ENCODE measurements at regions not wholly inside any gene's neighbourhood (a gene's known extent, or its start where the extent isn't known, plus 50 kb on each side); places are given as distances from the start of the nearest gene placed in this dataset.
"Not testable (repeated sequence)": the region's sequence is repeated elsewhere in the genome, so short reads cannot be mapped to it uniquely, and the experiment has no call there.

DNA sequence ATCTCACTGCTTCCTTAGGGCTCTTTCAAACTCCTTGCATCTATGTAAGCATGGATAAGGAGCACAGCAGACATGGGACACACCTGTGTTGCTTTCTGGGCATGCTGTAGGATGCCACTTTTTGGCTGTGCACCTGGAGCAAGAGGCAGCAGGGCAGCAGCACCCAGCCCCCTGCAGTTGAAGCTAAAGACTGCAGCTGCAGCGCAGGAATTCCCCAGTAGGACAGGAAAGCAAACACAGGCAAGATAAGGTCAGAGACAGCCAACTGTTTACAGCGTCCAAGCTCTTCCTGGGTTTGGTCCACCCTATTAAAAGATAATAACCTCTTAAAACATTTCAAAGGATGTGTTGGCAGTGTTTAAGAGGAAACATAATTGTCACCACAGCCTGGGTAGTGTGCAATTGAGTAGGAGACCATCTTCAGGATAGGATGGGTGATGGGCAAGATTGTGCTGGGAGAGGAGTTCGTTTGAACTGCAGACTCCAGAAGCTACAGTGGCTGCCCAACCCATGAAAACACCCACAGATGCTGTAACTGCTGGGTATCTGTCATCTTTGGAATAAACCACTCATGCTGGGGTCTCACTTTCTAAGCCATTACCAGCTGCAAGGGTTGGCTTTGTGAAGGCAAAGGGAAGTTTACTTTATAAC, 242.3 kb upstream of the PLGLB1 start:
- not testable (repeated sequence) for DNase-seq (ENCODE audit: low read depth)

DNA sequence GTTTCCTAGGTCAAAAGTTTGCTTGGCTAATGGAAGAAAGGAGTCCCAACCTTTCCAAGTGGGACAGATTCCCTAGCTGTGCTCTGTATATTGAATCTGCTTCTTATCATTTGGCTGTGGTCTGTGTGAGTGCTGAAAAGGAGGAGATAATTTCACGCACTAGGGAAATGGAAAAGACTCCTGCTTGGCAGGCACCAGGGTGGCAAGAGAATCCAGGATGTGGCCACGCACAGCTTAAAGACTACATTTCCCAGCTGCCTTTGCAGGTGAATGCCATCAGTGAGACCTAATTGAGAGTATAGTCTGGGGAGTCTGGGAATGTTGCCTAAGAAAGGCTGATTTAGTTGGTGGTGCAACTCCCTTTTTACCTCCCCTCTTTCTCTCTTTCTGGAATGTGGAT, 253.5 kb upstream of the PLGLB1 start:
- DNase-seq (ENCODE audit: low read depth): not testable (repeated sequence)

DNA sequence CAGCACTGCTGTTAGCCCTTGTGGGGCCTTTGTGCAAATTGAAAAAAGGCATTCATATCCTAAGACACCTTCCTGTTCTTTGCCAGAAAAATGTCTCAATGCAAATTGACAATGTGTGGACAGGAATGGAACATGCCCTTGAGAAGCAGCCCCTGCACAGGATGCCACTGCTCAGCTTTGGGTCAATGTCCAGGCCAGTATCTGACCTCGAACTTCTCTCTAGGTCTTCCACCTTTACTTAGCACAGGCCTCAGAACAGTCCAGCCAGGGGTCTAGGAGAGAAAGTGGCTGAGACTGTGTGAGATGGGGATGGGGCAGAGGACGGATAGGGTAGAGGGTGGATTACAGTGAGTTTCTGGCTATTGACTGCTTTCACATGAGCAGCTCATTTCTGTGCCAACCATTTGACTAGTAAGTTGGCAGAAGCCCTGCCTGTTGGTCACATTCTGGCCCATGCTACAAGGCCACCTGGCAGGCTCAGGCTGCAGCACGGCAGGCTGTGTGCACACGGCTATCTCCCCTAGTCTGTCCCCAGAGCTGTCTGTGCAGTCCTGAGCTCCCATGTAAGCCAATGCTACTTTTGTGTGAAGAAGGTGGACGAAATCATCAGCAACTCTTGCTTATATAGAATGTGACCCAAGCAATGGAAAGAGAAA, 254.5 kb upstream of the PLGLB1 start:
- DNase-seq (ENCODE audit: low read depth): not testable (repeated sequence)

DNA sequence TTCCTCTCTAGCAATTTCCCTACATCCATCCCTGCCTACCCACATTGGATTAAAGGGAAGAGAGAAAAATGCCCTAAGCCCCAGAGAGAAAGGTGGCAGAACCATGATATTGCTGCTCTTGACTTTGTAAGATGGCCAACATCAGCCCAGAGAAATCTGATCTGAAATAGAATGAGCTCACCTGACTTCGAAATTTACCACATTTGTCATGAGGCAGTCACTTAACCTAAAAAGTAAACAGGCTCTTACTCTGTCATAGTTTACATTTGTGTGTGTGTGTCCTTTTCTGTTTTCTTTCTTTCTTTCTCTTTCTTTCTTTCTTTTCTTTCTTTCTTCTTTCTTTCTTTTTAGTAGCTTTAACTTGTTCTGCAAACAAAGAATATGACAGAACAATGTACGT, 255.0 kb upstream of the PLGLB1 start:
- DNase-seq (ENCODE audit: low read depth): not testable (repeated sequence)

DNA sequence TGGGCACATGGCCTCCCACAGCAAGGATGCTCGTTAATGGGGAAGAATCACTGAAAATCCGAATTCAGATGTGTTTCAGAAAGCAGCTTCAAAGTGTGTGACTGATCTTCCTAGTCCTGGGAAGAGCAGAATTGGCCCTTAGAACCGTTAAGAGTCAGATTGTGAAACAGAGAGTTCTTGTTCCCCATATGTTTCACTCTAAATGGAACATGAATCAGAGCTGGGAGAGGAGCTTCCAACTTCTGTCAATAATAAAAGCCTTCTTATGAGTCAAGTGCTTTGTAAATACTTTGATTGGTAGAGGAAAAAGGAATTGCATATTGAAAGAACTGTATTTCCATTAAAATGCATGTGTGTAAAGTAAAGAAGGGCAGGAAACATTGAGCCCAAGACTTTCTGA, 256.1 kb upstream of the PLGLB1 start:
- not testable (repeated sequence) for DNase-seq (ENCODE audit: low read depth)

DNA sequence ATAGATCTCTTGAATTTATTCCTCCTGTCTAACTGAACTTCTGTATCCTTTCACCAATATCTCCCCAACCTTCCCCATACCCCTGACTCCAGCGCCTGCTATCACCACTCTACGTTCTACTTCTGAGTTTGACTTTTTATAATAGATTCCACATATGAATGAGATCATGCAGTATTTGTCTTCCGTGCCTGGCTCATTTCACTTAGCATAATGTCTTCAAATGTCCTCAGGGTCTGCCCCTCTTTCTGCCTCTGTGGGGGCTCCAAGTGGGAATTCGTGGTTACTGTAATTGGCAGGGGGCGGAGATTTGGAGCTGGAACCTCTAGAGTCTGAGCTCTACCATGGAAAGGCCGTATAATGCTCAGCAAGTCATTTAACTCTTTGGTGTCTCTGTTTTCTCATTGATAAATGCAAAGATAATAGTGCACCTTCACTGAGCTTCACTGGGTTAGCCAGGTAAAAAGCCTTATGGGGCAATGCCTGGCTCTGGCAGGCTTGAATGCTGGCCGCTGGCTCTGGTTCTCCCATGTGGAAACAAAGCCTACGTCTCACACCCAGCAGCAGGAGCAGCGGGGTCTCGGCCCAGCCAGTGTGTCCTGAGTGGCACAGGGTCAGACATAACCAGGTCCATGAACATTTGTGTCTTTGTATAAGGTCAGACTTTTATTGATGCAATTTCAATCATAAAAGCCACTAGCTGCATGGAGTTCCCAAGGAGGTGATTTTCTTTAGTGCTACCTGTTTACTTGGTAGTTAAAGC, 259.1 kb upstream of the PLGLB1 start:
- DNase-seq (ENCODE audit: low read depth): not testable (repeated sequence)

DNA sequence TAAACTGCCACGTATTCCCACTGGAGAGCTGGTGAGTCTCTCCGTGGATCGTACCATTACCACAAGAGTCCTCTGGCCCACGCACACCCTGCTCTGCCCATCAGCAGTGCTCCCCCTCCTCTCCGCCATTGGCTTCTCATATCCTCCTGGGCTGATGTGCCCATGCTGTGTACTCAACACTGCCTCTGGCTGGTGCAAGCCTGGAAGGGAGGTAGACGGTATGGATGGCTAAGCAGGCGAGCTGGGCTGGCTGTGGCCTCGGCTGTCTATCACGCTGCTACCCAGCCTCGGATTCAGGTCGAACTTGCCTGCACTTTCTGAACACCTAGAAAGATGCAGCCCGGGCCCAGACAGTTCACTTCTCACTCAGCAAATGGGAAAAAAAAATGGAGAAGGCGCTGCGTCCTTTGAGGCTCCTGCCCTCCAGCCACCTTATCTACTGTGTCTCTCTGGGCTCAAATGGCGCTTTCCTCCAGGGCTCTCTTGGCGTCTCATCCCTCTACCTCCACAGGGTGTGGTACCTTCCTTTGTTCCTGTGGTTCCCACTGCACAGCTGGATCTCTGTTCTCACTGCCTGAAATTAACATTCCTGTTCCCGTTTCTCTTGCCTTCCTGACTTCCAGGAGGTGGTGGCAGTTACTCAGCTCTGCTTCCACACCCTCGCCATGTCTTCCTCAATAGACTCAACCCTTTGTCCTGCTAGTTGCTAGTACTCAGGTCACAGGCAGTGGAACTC, 262.3 kb upstream of the PLGLB1 start:
- DNase-seq (ENCODE audit: low read depth): not testable (repeated sequence)

DNA sequence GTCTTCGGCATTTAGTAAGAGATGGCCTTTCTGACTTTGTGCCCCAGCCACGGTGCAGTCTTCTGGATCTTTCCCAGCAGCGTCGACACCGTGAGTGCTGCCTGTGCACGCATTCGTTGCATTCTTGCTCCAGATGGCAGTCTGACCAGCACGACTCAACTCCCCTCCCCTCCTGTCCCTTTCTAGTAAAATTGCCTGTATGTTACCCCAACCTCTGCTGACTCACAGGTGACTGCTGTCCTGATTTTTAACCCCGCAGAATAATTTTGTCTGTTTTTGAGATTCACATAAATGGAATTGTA, 262.8 kb upstream of the PLGLB1 start:
- DNase-seq (ENCODE audit: low read depth): not testable (repeated sequence)

DNA sequence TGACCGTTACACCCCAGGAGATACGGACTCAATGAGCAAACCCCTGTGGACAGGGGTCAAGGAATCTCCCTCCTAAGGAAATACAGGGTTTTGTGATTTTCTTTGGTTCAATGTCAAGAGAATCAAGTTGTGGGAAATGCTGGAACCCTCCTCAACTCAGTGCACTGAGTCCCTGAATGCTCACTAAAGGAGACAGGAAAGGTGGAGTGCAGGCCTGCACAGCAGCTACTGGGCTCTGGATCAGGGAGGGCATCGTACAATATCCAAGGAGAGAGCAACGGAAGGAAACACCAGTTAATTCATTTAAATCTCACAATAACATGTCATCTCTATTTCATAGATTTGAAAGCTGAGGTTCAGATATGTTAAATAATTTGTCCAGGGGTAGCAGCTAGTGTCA, 263.5 kb upstream of the PLGLB1 start:
- DNase-seq (ENCODE audit: low read depth): not testable (repeated sequence)

DNA sequence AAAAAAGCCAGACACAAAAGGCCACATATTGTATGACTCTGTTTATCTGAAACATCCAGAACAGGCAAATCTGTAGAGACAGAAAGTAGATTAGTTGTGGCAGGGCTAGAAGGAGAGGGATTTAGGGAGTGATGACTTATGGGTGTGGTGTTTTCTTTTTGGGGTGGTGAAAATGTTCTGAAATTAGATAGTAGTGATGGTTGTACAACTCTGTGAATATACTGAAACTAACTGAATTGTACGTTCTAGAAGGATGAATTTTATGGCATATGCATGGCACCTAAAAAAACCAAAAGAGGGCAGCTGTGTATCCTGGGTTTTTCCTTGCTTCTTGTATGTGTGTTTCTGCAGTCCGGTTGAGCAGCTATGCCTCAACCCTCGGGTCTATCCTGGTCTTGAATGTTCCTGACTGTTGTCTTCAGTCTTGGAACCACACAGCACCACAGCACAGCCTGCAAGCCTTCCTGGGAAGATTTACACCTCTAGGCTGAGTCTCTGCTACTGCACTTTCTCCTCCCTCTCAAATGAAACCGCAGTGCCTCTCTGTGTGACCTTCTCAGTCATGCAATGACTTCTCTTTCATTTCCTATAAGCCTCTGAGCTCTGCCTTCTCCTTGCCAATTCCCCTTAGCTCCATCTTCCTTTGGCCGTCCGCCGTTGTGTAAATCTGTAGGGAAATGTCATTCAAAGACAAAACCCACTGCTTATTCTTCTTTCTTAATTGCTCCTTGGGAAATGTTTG, 269.1 kb upstream of the PLGLB1 start:
- DNase-seq (ENCODE audit: low read depth): not testable (repeated sequence)

DNA sequence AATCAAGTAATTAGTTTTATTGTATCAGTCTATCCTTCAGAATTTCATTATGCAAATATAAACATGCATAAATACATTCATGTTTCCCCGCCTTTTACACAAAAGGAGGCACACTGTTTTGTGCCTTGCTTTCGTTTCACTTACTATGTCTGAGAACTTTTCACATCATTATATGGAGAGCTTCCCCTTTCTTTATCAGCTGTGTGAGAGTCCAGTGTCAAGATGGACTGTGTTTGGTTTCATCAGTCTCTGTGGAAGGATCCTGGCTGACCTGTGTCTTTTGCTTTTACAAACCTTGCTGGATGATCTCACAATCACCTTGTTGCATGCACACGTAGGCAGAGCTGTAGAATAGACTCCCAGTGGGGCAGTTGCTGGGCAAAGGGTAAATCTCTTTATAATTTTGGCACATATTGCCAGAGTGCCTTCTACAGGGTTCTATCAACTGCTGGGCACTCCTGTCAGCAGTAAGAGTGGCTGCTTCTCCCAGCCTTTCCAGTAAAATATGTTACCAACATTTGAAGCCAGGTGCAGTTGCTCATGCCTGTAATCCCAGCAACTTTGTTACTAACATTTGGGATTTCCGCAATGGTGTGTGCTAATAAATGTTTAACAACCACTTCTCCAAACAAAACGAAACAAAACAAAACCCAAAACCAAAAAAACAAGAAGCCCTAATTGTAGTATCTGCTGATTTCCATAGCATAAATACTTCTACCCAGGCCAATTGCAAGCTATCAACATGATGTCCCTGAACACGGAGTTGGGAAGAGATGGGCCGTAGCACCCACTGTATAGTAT, 270.0 kb upstream of the PLGLB1 start:
- DNase-seq (ENCODE audit: low read depth): not testable (repeated sequence)

DNA sequence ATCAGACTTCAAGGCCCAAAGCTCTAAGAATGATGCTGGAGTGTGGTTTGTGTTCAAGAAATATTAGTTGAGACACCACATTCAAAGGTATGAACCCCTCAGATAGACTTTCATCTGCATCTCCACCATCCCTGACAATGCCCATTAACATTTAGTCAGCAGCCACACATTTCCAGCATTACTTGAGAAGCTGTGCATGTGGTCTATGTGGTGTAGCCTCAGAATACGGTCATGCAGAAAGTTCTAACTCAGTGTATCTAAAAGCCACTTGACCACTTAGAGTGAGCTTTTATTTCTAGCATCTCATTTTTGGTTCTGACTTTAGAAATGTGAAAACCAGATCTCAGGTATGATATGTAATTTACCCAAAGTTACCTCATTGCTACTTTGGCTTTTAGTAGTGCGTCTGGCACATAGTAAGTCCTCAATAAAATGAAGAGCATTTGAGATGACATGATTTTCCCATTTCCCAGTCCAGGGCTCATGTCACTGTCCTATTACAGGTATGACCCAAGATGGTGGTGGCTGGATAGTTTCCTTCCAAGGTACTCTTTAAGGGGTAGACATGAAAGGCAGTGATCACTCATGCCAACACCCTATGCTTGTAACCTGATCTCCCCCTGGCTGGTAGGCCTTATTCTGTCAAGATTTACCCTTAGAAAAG, 272.4 kb upstream of the PLGLB1 start:
- DNase-seq (ENCODE audit: low read depth): not testable (repeated sequence)

DNA sequence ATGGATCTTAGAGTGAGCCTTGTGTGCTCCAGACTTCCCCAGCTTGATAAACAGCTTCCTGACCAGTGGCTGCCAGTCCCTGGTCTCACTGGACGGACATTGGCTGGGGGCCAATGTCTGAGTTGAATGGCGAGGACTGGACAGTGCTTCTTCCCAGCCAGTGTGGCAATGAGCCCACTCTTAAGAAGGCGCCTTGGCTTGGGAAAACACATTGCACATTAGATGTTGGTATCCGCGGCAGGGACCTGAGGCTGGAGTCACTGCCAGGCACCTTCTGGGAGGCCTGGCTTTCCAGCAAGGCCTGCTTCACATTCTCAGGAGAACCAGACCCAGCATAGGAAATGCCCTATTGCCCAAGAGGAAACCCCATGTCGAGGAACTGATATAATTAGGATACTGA, 273.5 kb upstream of the PLGLB1 start:
- DNase-seq (ENCODE audit: low read depth): not testable (repeated sequence)

DNA sequence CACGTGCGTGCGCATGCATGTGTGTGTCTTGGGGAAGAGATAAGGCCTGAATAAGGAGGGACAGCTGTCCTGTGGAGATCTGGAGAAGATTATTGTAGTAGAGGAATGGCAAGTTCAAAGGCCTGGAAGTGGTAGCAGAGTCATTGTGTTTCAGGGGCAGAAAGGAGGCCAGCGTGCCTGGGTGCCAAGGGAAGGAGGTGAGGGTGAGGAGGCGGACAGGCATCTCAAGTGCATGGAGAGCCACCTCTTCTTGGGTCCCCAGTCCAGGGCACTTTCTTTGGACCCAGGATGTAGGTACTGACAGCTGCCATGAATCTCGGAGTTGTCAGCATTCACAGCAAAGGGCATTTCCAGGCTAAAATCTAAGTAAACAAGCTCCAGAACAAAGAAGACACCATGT, 279.7 kb upstream of the PLGLB1 start:
- not testable (repeated sequence) for DNase-seq (ENCODE audit: low read depth)

DNA sequence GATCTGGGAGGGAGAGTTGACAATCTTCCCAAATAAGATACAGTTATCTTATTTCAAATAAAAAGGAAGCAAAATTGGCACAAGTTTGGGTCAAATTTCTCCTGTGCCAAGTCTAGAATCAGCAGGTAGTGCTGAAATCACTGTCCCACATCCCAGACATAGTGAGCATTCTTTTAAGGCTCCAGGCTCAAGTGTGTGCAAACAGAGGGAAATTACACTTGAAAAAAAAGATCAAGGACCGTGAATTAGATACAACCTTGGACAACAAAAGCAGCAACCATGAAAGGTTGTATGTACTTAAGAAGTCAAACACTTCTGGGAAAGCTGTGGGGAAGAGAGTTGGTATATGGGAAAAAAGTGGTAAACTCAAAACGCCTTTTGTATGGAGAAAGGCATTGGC, 280.2 kb upstream of the PLGLB1 start:
- DNase-seq (ENCODE audit: low read depth): not testable (repeated sequence)

DNA sequence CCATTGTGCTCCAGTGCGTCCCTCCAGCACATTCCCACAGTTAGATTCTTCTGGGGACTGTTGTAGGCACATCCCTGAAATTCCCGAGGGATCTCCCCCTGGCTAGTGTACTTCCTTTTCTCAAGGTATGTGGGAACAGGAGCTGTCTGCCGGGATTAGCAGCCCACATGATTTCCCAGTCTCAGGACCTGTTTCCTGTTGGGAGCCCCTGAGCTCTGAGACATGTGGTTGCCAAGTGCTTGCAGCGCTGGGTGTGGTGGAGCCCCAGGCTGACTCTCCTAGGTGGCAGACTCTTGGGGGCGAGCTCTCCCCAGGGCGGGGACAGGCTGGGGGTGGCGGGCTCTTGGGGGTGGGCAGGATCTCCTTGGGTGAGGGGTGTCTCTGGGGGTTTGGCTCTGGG, 287.0 kb upstream of the PLGLB1 start:
- DNase-seq (ENCODE audit: low read depth): not testable (repeated sequence)

DNA sequence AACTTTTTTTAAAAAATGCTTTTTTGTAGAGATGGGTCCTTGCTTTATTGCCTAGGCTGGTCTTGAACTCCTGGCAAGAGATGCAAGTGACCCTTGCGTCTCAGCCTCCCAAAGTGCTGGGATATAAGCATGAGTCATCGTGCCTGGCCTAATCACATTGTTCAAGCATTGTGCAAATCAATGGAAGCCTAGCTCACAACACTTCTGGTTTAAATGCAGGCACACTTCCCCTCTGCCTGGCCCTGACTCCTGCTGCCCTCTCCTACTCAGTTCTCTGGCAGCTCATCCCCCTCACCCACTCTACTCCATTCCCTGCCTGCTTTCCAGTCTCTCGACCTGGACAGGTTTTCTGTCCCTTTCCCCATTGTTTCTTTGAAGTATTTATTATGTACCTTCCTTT, 288.1 kb upstream of the PLGLB1 start:
- DNase-seq (ENCODE audit: low read depth): not testable (repeated sequence)

DNA sequence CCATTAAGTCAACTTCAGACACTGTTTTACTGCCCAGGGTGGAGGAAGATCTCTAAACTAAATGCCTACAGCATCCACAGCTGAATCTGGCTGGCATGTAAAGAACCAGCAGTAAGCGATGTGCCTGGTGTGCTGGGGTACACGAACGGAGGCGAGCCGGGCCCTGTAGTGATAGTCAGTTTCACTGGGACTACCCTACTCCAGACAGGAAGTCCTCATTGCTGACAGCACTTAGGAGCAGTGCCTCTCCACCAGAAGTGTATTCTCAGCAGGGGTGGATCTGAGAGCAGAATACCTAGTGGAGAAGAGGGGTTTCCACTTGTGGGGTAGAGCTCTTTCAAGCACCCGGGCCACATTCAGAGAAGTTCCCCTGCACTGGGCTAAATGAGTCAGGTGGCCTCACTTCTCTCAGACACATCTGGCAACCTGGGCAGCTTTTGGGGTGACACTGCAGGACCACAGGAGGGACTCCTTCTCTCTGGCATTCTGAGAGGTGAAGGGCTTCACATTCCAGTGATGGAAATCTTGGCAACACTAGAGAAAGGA, 290.3 kb upstream of the PLGLB1 start:
- not testable (repeated sequence) for DNase-seq (ENCODE audit: low read depth)

DNA sequence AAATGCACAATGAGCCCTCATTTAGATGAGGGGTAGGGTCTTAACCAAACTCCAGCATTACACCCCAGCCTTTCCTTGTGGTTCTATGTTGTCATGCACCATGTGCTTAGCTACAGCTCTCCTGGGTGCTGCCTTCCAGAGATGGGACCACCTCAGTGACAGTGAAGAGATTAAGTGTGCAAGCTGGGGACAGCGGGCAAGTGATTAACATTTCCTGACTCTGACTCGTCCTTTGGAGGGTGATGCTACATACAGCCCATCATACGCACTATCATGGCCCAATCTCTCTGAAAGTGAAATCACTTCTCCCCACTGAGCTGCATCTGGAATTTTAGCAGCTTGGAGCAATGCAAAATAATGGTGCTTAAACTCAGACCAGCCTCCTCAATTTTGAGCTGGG, 293.0 kb upstream of the PLGLB1 start:
- DNase-seq (ENCODE audit: low read depth): not testable (repeated sequence)

Data from CMK (cell line).